Upper lobe of left lung (tissue), 6 donors: ENCODE measurements at regions not wholly inside any gene's neighbourhood (a gene's known extent, or its start where the extent isn't known, plus 50 kb on each side); places are given as distances from the start of the nearest gene placed in this dataset.

Source experiments
- ATAC-seq, 2 donors: fragments of 200-7000 bp; cut with Tn5 transposase; one replicate each; pipeline ENCODE4 v1.9.1; 2022; ENCODE audit warnings: mild to moderate bottlenecking in 2 of 2, moderate library complexity in 2 of 2; ENCODE audit not compliant: low FRiP score in 2 of 2
- DNase-seq, 2 donors: peaks; one replicate each; pipeline ENCODE4 v3.0.0-alpha.2; 2019 to 2020
- H3K27ac ChIP-seq, 4 donors: fragments of 200-600 bp; sonication (generic); one replicate each; pipeline ENCODE4 v1.5.1; 2016 to 2019
- H3K27me3 ChIP-seq, 4 donors: fragments of 200-600 bp; sonication (generic); one replicate each; pipeline ENCODE4 v1.5.1; 2017 to 2019
- H3K36me3 ChIP-seq, 4 donors: fragments of 200-600 bp; sonication (generic); one replicate each; pipeline ENCODE4 v1.5.1; 2016 to 2019
- H3K4me1 ChIP-seq, 4 donors: fragments of 200-600 bp; sonication (generic); one replicate each; pipeline ENCODE4 v1.5.1; 2018 to 2019
- H3K4me3 ChIP-seq, 4 donors: fragments of 200-600 bp; sonication (generic); one replicate each; pipeline ENCODE4 v1.5.1; 2017 to 2019; ENCODE audit warnings: mild to moderate bottlenecking in 2 of 4, moderate library complexity in 1 of 4
- H3K9me3 ChIP-seq, 4 donors: fragments of 200-600 bp; sonication (generic); one replicate each; pipeline ENCODE4 v1.5.1; 2018 to 2019
- CTCF ChIP-seq, 6 experiments: fragments of 450-650 bp in 4 of 6; fragments of 200-600 bp in 2 of 6; sonication (generic) in 2 of 6; IDR thresholded peaks; one replicate each; pipeline ENCODE4 v1.5.1; 2016 to 2019; ENCODE audit warnings: antibody characterized with exemption in 6 of 6
- EP300 ChIP-seq, 4 donors: sonication (generic); formaldehyde crosslinking; IDR thresholded peaks; one replicate each; pipeline ENCODE4 v1.5.1; 2017; ENCODE audit warnings: antibody characterized with exemption in 4 of 4, control low read depth in 2 of 4
- POLR2A ChIP-seq, 4 donors: fragments of 450-650 bp; IDR thresholded peaks; one replicate each; pipeline ENCODE4 v1.5.1; 2016 to 2017; ENCODE audit warnings: antibody characterized with exemption in 4 of 4, mild to moderate bottlenecking in 2 of 4
- POLR2AphosphoS5 ChIP-seq, 2 donors: sonication (generic); formaldehyde crosslinking; IDR thresholded peaks; one replicate each; pipeline ENCODE4 v1.5.1; 2017; ENCODE audit warnings: antibody characterized with exemption in 2 of 2
- WGBS, 2 donors: methylation state at CpG; one replicate each; pipeline ENCODE4 v1.1.5; 2017 to 2018; 5-methylcytosine and 5-hydroxymethylcytosine counted together
- donor health status: DM: no; HTN: no; CAD: no; lungs with moderate emphysema.
- donor health status: DM: no; HTN: yes; CAD: no; lungs with severe emphysema.

GRCh38 chr5:74562122-74562521 lies 78.4 kb downstream of the ENC1 start:
- Histone ChIP-seq H3K4me1 (no peaks in the 10 kb centered on the region), H3K27ac (no peak overlapping the region), H3K27me3 (no peaks in the 10 kb centered on the region), H3K36me3 (no peaks in the 10 kb centered on the region), H3K4me3 (no peak overlapping the region), H3K9me3 (no peaks in the 10 kb centered on the region)
- 60 to 61% methylated on average over 5 of the region's 5 CpGs for WGBS, 2 donors
- no peak for ATAC-seq
- no peak for DNase-seq
- TF ChIP-seq POLR2A (IDR thresholded peaks at IDR 0.05) = no peak
- TF ChIP-seq CTCF (IDR thresholded peaks at IDR 0.05) = no peak
- no peak for TF ChIP-seq POLR2AphosphoS5 (IDR thresholded peaks at IDR 0.05)
- no peak for TF ChIP-seq EP300 (IDR thresholded peaks at IDR 0.05)

GRCh38 chr5:74560245-74560644 lies 80.3 kb downstream of the ENC1 start:
- no peaks in the 10 kb centered on the region for H3K36me3 ChIP-seq
- H3K27ac ChIP-seq = no peak overlapping the region
- H3K4me3 ChIP-seq = no peak overlapping the region
- ATAC-seq (no peak), DNase-seq (no peak)
- TF ChIP-seq POLR2AphosphoS5 (IDR thresholded peaks at IDR 0.05) (no peak), CTCF (IDR thresholded peaks at IDR 0.05) (no peak), POLR2A (IDR thresholded peaks at IDR 0.05) (no peak), EP300 (IDR thresholded peaks at IDR 0.05) (no peak)
- H3K4me1 ChIP-seq = no peaks in the 10 kb centered on the region
- H3K27me3 ChIP-seq = no peaks in the 10 kb centered on the region
- no peaks in the 10 kb centered on the region for H3K9me3 ChIP-seq

GRCh38 chr5:74556631-74557595 lies 83.6 kb downstream of the ENC1 start:
- TF ChIP-seq EP300 (IDR thresholded peaks at IDR 0.05) (no peak), POLR2AphosphoS5 (IDR thresholded peaks at IDR 0.05) (no peak), CTCF (IDR thresholded peaks at IDR 0.05) (no peak), POLR2A (IDR thresholded peaks at IDR 0.05) (no peak)
- WGBS, 2 donors = 91 to 92% methylated on average over 6 of the region's 6 CpGs
- no peaks in the 10 kb centered on the region for H3K27me3 ChIP-seq
- DNase-seq = no peak
- ATAC-seq = no peak
- no peaks in the 10 kb centered on the region for H3K4me1 ChIP-seq
- H3K9me3 ChIP-seq = no peaks in the 10 kb centered on the region
- H3K4me3 ChIP-seq = no peak overlapping the region
- H3K36me3 ChIP-seq = no peaks in the 10 kb centered on the region
- no peak overlapping the region for H3K27ac ChIP-seq

GRCh38 chr5:74556006-74556405 lies 84.5 kb downstream of the ENC1 start:
- TF ChIP-seq CTCF (IDR thresholded peaks at IDR 0.05) (no peak), POLR2AphosphoS5 (IDR thresholded peaks at IDR 0.05) (no peak), EP300 (IDR thresholded peaks at IDR 0.05) (no peak), POLR2A (IDR thresholded peaks at IDR 0.05) (no peak)
- Histone ChIP-seq H3K27me3 (no peaks in the 10 kb centered on the region), H3K27ac (no peak overlapping the region), H3K4me1 (no peaks in the 10 kb centered on the region), H3K4me3 (no peak overlapping the region), H3K36me3 (no peaks in the 10 kb centered on the region), H3K9me3 (no peaks in the 10 kb centered on the region)
- ATAC-seq (no peak), DNase-seq (no peak)
- 85 to 92% methylated on average over 3 of the region's 3 CpGs for WGBS, 2 donors

GRCh38 chr5:74552101-74552500 lies 88.4 kb downstream of the ENC1 start:
- Histone ChIP-seq H3K27ac (no peak overlapping the region), H3K27me3 (no peaks in the 10 kb centered on the region), H3K4me1 (no peaks in the 10 kb centered on the region), H3K4me3 (no peak overlapping the region), H3K9me3 (no peaks in the 10 kb centered on the region), H3K36me3 (no peaks in the 10 kb centered on the region)
- no peak for ATAC-seq
- no peak for DNase-seq
- TF ChIP-seq POLR2AphosphoS5 (IDR thresholded peaks at IDR 0.05) (no peak), EP300 (IDR thresholded peaks at IDR 0.05) (no peak), CTCF (IDR thresholded peaks at IDR 0.05) (no peak), POLR2A (IDR thresholded peaks at IDR 0.05) (no peak)
- WGBS, 2 donors = 88 to 92% methylated on average over 4 of the region's 4 CpGs
